ENCODE measurements at regions not wholly inside any gene's neighbourhood (a gene's known extent, or its start where the extent isn't known, plus 50 kb on each side); places are given as distances from the start of the nearest gene placed in this dataset.

GRCh38 chr10:120016906-120017305 is 124.4 kb downstream of the SEC23IP start:
- intact Hi-C loops (cut with DNase I): no loop called here
- Histone ChIP-seq H3K4me1 (no peaks in the 10 kb centered on the region), H3K9me3 (no peaks in the 10 kb centered on the region), H3K27ac (no peak overlapping the region), H3K4me3 (no peak overlapping the region), H3K36me3 (no peaks in the 10 kb centered on the region), H3K27me3 (peaks cover 0 to 3% (median 0%) of the 10 kb centered on the region in 4 donors)
- no peak for ATAC-seq
- TF ChIP-seq, protein P1, sequence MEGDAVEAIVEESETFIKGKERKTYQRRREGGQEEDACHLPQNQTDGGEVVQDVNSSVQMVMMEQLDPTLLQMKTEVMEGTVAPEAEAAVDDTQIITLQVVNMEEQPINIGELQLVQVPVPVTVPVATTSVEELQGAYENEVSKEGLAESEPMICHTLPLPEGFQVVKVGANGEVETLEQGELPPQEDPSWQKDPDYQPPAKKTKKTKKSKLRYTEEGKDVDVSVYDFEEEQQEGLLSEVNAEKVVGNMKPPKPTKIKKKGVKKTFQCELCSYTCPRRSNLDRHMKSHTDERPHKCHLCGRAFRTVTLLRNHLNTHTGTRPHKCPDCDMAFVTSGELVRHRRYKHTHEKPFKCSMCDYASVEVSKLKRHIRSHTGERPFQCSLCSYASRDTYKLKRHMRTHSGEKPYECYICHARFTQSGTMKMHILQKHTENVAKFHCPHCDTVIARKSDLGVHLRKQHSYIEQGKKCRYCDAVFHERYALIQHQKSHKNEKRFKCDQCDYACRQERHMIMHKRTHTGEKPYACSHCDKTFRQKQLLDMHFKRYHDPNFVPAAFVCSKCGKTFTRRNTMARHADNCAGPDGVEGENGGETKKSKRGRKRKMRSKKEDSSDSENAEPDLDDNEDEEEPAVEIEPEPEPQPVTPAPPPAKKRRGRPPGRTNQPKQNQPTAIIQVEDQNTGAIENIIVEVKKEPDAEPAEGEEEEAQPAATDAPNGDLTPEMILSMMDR (IDR thresholded peaks at IDR 0.05): no peak
- no peak for FAIRE-seq
- no peak for DNase-seq
- WGBS, 2 donors: 90 to 96% methylated on average over 1 of the region's 1 CpG

- no peak for FAIRE-seq
- intact Hi-C loops (cut with DNase I): no loop called here
- Histone ChIP-seq H3K4me3 (no peak overlapping the region), H3K27me3 (peaks cover 0 to 3% (median 0%) of the 10 kb centered on the region in 4 donors), H3K27ac (no peak overlapping the region), H3K36me3 (no peaks in the 10 kb centered on the region), H3K4me1 (no peaks in the 10 kb centered on the region), H3K9me3 (no peaks in the 10 kb centered on the region)
- no peak for DNase-seq
- TF ChIP-seq, protein P1 (IDR thresholded peaks at IDR 0.05): no peak
- ATAC-seq: no peak
- 47 to 49% methylated on average over 6 of the region's 6 CpGs for WGBS, 2 donors
These were observed 125.3 kb downstream of the SEC23IP start for GRCh38 chr10:120017733-120018417.

DNA sequence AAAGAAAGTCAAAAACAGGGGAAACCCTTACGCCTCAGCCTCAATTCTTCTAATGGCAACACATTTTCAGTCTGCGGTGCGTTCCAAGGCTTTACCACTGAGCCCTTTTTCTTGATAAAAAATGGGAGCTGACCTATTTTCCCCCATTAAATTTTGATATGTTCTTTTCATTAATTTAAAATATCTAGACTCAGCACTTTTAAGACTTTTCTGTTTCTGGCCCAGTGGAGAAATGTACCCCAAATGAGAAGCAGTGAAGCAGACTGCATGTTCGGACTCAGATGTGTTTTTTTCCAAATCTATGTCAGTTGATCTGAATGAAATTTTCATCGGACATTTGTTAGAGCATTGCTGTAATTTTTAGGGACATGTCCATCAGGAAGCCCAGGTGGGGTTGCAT is 126.2 kb downstream of the SEC23IP start:
- no peak for FAIRE-seq
- TF ChIP-seq, protein P1 (IDR thresholded peaks at IDR 0.05): no peak
- WGBS, 2 donors: 80 to 84% methylated on average over 5 of the region's 5 CpGs

DNA sequence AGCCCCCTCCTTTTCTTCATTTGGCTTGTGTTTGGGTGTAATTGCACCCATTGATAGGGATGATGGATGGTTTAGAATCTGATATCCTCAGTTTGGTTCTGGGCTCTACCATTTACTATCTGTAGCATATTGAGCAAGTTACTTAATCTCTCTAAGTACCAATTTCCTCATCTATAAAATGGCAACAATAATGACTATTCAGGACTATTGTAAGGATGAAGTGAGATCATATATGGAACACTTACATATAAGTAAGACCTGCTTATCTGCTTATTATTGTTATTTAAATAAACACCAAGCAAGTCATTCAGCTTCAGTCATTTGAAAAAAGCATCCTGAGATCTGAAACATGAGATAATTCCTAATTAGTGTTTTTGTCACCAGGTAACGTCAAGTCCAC is 127.0 kb downstream of the SEC23IP start:
- no peak for DNase-seq
- no peak for FAIRE-seq
- intact Hi-C loops (cut with DNase I): no loop called here
- no peak overlapping the region for H3K27ac ChIP-seq
- H3K4me1 ChIP-seq: no peaks in the 10 kb centered on the region
- TF ChIP-seq, protein P1 (IDR thresholded peaks at IDR 0.05): no peak
- WGBS, 2 donors: 43 to 47% methylated on average over 1 of the region's 1 CpG
- H3K4me3 ChIP-seq: no peak overlapping the region
- H3K36me3 ChIP-seq: no peaks in the 10 kb centered on the region
- no peak for ATAC-seq
- no peaks in the 10 kb centered on the region for H3K9me3 ChIP-seq
- peaks cover 0 to 3% (median 0%) of the 10 kb centered on the region in 4 donors for H3K27me3 ChIP-seq

More for the DNA sequence above, 126.2 kb downstream of the SEC23IP start:
- intact Hi-C loops (cut with DNase I): no loop called here
- Histone ChIP-seq H3K27me3 (peaks cover 0 to 3% (median 0%) of the 10 kb centered on the region in 4 donors), H3K27ac (no peak overlapping the region), H3K36me3 (no peaks in the 10 kb centered on the region), H3K4me3 (no peak overlapping the region), H3K9me3 (no peaks in the 10 kb centered on the region), H3K4me1 (no peaks in the 10 kb centered on the region)
- ATAC-seq (no peak), DNase-seq (no peak)

- 54 to 58% methylated on average over 7 of the region's 7 CpGs for WGBS, 2 donors
- Histone ChIP-seq H3K4me3 (no peak overlapping the region), H3K27ac (no peak overlapping the region), H3K27me3 (no peaks in the 10 kb centered on the region), H3K4me1 (no peaks in the 10 kb centered on the region), H3K9me3 (no peaks in the 10 kb centered on the region), H3K36me3 (no peaks in the 10 kb centered on the region)
- DNase-seq: no peak
- no peak for ATAC-seq
- no peak for FAIRE-seq
- intact Hi-C loops (cut with DNase I): no loop called here
- TF ChIP-seq, protein P1 (IDR thresholded peaks at IDR 0.05): no peak
These were observed 129.8 kb downstream of the SEC23IP start for GRCh38 chr10:120022357-120022756.

Measured in pancreas (tissue), 10 donors.